H1 (cell line): ENCODE measurements at regions not wholly inside any gene's neighbourhood (a gene's known extent, or its start where the extent isn't known, plus 50 kb on each side); places are given as distances from the start of the nearest gene placed in this dataset.

Experiments used
- CREB1 ChIP-seq: IDR thresholded peaks from 2 replicates; pipeline ENCODE4 v1.6.1; 2012; ENCODE audit warnings: inconsistent platforms
- EZH2 ChIP-seq: fragments of 200-600 bp; sonication (generic); IDR thresholded peaks from 2 replicates; pipeline ENCODE4 v1.7.1; 2012; ENCODE audit warnings: low read depth, mild to moderate bottlenecking, moderate library complexity, low read length, inconsistent platforms; ENCODE audit not compliant: severe bottlenecking
- POLR2AphosphoS5 ChIP-seq: IDR thresholded peaks from 2 replicates; pipeline ENCODE4 v1.6.1; 2011; ENCODE audit warnings: low read depth, low read length
- POU5F1 ChIP-seq: IDR thresholded peaks from 2 replicates; pipeline ENCODE4 v1.6.1; 2011; ENCODE audit warnings: low read depth, mild to moderate bottlenecking, low read length, moderate library complexity
- RAD21 ChIP-seq, 2 experiments: IDR thresholded peaks in 1 of 2; conservative IDR thresholded peaks in 1 of 2; 2 replicates each; pipeline ENCODE4 v1.6.1; 2011; ENCODE audit warnings: low read depth in 2 of 2, low read length in 2 of 2, improper control_type of control experiment in 1 of 2, inconsistent platforms in 1 of 2, mild to moderate bottlenecking in 1 of 2, moderate library complexity in 1 of 2
- RNF2 ChIP-seq: fragments of 200-900, 300-1000 bp; sonication (generic); IDR thresholded peaks from 2 replicates; pipeline ENCODE4 v1.7.1; 2016; ENCODE audit warnings: borderline replicate concordance, low read depth, mild to moderate bottlenecking, antibody characterized with exemption, low read length; ENCODE audit not compliant: poor library complexity, severe bottlenecking; ENCODE audit errors: missing control alignments
- SP4 ChIP-seq: IDR thresholded peaks from 2 replicates; pipeline ENCODE4 v1.6.1; 2012; ENCODE audit warnings: low read length, inconsistent platforms
- SUZ12 ChIP-seq: fragments of 200-600 bp; sonication (generic); IDR thresholded peaks from 2 replicates; pipeline ENCODE4 v1.6.1; 2012; ENCODE audit warnings: mild to moderate bottlenecking, inconsistent platforms, low read length, moderate library complexity, mixed read lengths
- TAF7 ChIP-seq: optimal IDR thresholded peaks from 2 replicates; pipeline ENCODE3; 2011; ENCODE audit warnings: low read depth, mild to moderate bottlenecking, inconsistent platforms, low read length, moderate library complexity, borderline replicate concordance
- TEAD4 ChIP-seq: IDR thresholded peaks from 2 replicates; pipeline ENCODE4 v1.6.1; 2012; ENCODE audit warnings: low read depth, low read length, inconsistent platforms, mixed read lengths
- YY1 ChIP-seq: IDR thresholded peaks from 2 replicates; pipeline ENCODE4 v1.6.1; 2011; ENCODE audit warnings: low read depth, mild to moderate bottlenecking, low read length
- TF ChIP-seq, protein P1 (sequence below), 3 experiments: IDR thresholded peaks; 1 replicate in 2 of 3; 2 replicates in 1 of 3; pipeline versions ENCODE4 v1.5.1 to v1.6.1; 2011; ENCODE audit warnings: low read length in 3 of 3, mild to moderate bottlenecking in 3 of 3, inconsistent platforms in 2 of 3, low read depth in 1 of 3, moderate library complexity in 1 of 3; ENCODE audit not compliant: insufficient read depth in 1 of 3; ENCODE audit errors: control extremely low read depth in 1 of 3

DNA sequence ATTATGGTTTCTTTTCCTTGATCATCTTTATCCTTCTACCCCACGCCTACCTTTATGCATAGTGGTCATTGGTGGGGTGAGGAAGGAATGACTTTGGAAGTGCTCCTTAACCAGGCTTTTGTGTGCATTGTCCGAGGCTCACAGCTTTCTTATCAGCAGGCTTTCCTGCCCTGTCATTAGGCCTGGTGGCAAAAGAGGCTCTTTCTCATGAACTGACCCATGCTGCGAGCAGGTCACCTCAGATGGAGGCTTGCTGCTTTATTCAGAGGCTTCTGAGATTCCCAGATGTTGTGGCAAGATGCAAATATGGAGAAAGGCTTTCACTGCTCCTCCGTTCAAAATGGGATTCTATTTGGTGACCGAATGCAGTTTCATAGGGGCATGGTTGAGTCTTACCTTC lies 57.4 kb upstream of the DMRTA1 start:
- TF ChIP-seq POLR2AphosphoS5 (no peak), RNF2 (no peak), EZH2 (no peak), POU5F1 (no peak), CREB1 (no peak), TEAD4 (no peak), SUZ12 (no peak), YY1 (no peak), TAF7 (no peak), RAD21 (IDR thresholded peaks at IDR 0.05 in 1 of 2, conservative IDR thresholded peaks at IDR 0.05 in 1 of 2; ENCODE audit: low read depth in 2 of 2, low read length in 2 of 2) (no peak), SP4 (no peak)
- TF ChIP-seq, protein P1, sequence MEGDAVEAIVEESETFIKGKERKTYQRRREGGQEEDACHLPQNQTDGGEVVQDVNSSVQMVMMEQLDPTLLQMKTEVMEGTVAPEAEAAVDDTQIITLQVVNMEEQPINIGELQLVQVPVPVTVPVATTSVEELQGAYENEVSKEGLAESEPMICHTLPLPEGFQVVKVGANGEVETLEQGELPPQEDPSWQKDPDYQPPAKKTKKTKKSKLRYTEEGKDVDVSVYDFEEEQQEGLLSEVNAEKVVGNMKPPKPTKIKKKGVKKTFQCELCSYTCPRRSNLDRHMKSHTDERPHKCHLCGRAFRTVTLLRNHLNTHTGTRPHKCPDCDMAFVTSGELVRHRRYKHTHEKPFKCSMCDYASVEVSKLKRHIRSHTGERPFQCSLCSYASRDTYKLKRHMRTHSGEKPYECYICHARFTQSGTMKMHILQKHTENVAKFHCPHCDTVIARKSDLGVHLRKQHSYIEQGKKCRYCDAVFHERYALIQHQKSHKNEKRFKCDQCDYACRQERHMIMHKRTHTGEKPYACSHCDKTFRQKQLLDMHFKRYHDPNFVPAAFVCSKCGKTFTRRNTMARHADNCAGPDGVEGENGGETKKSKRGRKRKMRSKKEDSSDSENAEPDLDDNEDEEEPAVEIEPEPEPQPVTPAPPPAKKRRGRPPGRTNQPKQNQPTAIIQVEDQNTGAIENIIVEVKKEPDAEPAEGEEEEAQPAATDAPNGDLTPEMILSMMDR (IDR thresholded peaks at IDR 0.05; ENCODE audit: control extremely low read depth in 1 of 3, insufficient read depth in 1 of 3, low read depth in 1 of 3, low read length in 3 of 3): no peak
